ENCODE measurements at regions not wholly inside any gene's neighbourhood (a gene's known extent, or its start where the extent isn't known, plus 50 kb on each side); places are given as distances from the start of the nearest gene placed in this dataset.

GRCh38 chr5:169424279-169424655 lies 123.3 kb upstream of the SLIT3 start (continued):
- TF ChIP-seq NR4A1 (CRISPR knock-in tag; IDR thresholded peaks at IDR 0.05) (no peak), NR4A1 (tag; IDR thresholded peaks at IDR 0.05) (no peak), ADNP (tag; IDR thresholded peaks at IDR 0.05) (no peak), RUNX1 (IDR thresholded peaks at IDR 0.05; ENCODE audit: low read depth) (no peak), PTBP1 (IDR thresholded peaks at IDR 0.05; ENCODE audit: low read depth, low read length) (no peak), MAZ (CRISPR knock-in tag; conservative IDR thresholded peaks at IDR 0.05 in 1 of 2, IDR thresholded peaks at IDR 0.05 in 1 of 2) (no peak), EWSR1 (IDR thresholded peaks at IDR 0.05; ENCODE audit: borderline replicate concordance, low read depth, partially characterized antibody) (no peak), ZNF609 (CRISPR knock-in tag; IDR thresholded peaks at IDR 0.05; ENCODE audit: borderline replicate concordance) (no peak), NFYB (IDR thresholded peaks at IDR 0.05; ENCODE audit: extremely low read depth, insufficient read length) (no peak), TCF3 (CRISPR knock-in tag; IDR thresholded peaks at IDR 0.05) (no peak), ZNF551 (CRISPR knock-in tag; IDR thresholded peaks at IDR 0.05) (no peak)

All from K562 (cell line).